IPS-NIHi7 (cell line): ENCODE measurements at regions not wholly inside any gene's neighbourhood (a gene's known extent, or its start where the extent isn't known, plus 50 kb on each side); places are given as distances from the start of the nearest gene placed in this dataset.
A peak's percentile ranks its signal among the peaks of the same experiment; 100 is the strongest.
"Not testable (repeated sequence)": the region's sequence is repeated elsewhere in the genome, so short reads cannot be mapped to it uniquely, and the experiment has no call there.

Experiments used
- DNase-seq: peaks from one replicate; pipeline ENCODE4 v3.0.0; 2012; ENCODE audit warnings: mixed read lengths; ENCODE audit errors: extremely low spot score

DNA sequence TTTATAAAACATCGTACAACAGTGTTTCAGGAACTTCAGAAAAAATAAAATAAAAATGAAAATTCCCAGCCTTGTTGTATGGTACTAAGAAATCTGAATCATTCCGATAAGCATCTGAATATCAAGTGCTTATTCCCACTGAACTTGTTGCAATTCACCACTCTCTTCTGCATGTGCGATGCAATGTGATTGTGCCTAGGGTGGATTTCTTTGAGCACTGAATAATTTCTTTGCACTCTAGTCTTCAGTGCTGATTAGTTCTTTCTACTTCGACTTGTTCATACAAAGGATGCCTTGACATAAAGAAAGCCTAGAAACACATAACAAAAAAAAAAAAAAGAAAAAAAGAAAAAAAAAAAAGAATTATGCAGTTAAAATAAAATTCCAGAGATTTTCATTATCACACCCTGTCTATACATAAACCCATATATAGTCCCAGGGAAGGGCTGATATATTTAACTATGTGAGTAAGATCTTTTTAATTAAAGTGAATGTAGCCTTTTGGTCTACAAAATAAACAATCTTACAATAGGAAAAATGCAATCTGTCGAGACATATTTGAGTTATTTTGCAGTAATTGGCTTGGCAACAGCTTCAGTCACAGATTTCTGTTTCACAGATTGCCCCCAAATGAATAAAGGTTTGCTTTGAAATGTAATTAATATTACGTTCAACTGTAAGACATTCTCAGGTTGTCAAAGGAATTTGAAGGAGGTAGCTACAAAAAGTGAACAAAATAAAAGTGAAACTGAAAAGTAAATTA lies 1118.9 kb upstream of the CELF2 start:
- no peak for DNase-seq

DNA sequence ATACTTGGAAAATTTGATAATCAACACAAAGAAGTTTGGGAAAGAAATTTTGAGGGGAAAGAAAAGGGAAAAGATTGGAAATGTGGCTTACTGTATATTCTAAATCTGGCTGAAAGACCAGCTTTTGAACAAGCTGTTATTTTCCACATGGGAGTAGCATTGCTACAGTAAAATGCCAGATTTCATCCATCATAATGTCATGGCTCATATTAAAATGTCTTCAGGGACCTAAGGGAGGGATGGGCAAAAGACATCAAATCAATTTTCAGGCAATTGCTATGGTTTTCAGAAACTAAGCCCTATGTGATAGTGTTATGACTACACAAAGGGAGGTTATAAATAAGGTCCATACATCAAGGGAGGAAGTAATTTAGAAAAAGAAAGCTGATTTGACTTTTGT lies 1116.9 kb upstream of the CELF2 start:
- DNase-seq = no peak

DNA sequence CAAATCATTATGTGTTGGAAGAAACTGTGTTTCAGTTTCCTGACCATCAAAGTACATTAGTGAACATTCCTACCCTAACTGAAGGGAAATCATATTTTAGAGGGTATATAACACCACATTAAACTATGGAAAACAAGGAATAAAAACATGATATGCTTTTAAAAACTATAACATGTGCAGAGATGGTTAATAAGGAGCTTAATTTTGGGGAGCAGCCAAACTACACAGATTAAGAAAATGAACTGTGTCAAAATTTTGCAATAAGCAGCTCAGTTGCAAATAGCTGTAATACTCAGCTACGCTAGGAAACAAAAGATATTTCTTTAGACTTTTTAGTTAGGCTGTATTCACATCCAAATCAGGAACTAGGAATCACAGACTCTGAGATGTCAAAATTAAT lies 1115.7 kb upstream of the CELF2 start:
- DNase-seq = no peak

DNA sequence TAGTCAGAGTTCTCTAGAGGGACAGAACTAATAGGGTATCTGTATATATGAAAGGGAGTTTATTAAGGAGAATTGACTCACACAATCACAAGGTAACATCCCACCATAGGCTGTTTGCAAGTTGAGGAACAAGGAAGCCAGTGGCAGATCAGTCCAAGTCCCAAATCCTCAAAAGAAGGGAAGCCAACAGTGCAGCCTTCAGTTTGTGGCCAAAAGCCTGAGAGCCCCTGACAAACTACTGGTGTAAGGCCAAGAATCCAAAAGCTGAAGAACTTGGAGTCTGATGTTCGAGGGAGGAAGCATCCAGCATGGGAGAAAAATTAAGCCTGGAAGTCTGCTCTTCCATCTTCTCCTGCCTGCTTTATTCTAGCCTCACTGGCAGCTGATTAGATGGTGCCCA lies 1107.2 kb upstream of the CELF2 start:
- no peak for DNase-seq

DNA sequence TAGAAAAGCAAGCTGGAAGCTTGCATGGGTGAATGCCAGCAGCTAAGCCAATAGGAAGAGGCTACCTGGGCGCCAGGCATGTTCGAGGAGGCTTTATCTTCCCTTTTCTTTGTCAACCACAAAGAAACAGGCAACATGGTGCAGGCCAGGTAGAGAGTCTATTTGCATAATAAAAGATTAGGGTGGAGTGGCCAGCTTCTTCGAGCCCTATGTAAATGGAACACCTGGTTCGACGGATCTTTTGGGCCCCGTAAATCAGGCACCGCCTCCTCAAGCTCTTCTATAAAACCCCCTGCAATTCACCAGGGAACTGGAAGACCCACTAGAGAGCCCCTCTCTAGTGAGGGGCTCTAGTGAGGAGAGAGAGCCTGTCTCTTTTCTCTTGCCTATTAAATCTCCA lies 1106.2 kb upstream of the CELF2 start:
- peak; percentile 26 for DNase-seq

DNA sequence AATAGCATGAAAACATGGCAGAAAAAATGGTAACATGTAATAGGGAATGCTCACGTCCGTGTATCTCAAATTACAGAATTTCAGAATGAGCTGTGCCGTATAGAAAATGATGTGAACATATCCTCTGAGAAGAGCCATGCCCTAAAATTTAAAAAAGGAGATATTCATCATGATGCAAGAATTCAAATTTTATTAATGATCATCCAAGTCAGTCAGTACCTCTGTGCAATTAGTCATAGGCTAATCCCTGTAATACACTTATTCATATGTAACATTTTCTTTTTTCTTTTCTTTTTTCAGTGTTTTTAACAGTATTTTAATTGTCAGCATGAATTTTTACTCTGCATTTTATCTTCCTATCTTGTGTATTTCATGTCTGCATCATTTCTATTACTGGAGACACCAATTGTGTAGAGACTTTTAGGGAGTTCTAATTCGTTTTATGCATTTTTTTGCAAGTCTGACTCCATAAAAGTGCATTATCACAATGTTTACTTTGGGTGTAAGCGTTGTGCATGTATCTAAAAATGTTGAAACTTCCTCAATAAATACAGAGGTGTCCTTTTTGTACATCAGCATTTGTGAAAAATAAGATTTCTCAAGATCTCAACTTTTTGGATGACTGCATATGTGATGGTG lies 1103.7 kb upstream of the CELF2 start:
- no peak for DNase-seq

DNA sequence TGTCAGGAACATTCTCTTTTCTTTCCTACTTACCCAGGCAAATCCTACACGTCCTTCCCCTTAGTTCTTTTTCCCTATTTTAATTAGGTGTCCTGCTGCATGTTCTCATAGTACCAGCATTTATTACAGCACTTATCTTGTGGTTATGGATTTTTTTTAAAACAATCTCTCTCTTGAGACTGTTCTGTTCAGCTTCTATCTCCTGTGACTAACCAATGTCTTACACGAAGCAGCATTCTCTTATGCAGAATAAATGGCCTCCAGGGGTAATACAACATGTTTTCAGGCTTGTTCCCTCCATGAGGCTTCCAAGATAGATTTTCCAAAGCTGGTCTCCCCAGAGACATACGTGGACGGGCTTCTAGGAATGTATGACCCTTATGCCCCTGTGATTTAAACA lies 1096.1 kb upstream of the CELF2 start:
- DNase-seq = no peak

DNA sequence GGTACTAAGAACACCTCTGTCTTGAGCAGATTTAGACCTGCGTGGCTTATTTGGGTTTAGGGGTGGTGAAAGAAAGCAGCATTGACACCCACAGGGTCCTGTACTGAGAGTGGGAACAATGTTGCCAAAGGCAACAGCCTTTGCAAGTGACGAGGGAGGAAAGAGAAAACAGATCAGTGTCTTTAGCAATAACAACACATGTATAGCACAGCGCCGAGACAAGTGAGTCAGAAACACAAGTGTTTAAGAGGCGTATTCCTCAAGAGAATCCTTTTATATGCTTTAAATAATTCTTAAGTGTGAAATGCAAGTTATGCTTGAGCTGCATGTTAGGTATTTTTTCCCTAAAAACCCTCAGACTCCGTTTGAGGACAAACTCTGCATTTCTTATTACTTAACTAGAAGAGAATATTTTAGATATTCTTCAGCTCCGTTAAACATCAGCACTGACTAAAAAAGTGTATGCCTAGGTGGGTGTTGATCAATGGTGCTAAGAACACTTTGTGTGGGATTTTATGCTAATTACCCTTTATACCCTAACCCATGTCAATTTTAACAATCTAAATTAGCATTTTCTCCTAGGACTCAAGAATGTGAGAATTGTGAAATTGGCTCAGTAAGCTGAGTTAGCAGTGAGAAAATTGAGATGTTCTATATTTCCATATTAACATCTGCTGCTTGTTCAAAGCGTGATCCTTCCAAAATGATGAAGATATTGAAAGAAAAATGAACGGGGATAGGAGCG lies 1095.4 kb upstream of the CELF2 start:
- no peak for DNase-seq

DNA sequence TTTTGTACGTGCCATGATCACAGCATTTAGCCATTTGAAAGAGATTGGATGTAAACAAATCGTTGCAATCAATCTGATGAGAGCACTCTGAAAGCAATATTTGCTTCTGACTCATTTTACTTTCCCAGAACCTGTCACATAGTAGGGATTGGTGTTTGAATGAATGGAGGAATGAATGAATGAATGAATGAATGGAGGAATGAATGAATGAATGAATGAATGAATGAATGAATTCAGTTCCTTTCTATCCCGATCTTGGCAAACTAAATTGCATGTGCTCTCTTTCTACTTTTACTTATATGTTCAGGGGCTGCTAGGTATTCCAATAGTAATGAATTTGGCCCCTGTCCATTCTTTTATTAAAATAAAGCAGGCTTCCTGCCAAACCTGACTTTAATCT lies 1091.7 kb upstream of the CELF2 start:
- no peak for DNase-seq

DNA sequence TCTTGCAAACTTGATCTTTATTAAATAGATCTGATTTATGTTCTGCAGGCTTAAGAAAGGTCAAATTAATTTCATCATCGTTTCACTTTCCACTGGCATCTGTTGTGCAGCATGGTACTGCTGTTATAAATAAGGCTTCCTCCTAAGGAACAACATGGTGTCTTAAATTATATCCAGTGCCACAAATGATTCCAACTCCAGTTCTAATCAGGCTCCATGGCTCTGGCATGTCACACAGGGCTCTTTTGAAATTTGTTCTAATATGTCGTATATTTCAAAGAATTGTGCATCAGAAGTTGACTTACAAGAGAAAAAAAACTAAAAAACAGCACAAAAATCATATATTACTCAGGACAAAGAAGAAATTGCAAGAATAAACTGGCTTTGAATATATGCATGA lies 1090.8 kb upstream of the CELF2 start:
- no peak for DNase-seq

DNA sequence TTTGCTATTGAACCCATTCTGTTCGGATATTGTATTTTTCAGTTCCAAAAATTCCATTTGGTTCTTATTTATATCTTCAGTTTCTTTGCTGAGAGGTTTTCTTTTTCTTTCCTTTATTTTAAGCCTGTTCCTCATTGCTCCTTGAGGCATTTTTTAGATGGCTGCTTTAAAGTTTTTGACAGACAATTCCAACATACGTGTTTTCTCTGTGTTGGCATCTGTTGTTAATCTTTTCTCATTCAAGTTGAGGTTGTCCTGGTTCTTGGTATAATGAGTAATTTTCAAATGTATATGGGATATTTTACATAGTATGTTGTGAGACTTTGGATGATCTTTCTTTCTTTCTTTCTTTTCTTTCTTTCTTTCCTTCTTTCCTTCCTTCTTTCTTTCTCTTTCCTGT lies 1078.0 kb upstream of the CELF2 start:
- no peak for DNase-seq

DNA sequence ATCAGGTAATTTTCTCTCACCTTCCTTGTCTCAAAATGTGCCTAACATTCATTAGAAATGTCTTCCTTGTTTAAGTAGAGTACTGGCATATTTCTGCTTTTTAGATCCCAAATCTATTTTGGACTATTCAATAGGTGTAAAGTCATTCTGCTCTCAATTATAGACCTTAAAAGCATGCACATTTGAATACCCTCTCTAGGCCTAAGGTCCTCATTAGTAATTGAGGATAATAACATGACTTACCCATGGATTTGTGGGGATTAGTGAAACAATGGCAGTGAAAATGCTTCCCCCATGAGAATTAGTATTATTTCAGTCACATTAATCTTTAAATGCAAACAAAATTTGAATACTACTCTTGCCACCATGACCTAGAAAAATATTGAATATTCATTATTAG lies 1073.0 kb upstream of the CELF2 start:
- no peak for DNase-seq

DNA sequence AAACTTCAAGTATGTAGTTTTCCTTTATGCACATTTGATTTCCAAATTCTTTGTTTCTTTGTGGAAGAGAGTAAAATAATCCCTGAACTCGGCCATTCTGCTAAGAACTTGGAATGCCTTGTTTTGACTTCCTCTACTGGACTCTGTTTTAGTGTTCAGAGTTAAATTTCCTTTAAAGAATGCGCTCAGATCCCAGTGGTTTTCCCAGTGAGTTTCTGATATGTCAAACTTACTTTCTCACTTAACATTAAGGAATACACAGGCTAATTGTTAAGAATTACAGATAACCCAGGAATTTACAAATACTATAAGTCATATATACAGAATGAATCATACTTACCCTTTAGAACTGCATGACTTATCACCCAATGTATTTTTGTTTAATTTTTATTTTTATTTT lies 1067.6 kb upstream of the CELF2 start:
- no peak for DNase-seq

DNA sequence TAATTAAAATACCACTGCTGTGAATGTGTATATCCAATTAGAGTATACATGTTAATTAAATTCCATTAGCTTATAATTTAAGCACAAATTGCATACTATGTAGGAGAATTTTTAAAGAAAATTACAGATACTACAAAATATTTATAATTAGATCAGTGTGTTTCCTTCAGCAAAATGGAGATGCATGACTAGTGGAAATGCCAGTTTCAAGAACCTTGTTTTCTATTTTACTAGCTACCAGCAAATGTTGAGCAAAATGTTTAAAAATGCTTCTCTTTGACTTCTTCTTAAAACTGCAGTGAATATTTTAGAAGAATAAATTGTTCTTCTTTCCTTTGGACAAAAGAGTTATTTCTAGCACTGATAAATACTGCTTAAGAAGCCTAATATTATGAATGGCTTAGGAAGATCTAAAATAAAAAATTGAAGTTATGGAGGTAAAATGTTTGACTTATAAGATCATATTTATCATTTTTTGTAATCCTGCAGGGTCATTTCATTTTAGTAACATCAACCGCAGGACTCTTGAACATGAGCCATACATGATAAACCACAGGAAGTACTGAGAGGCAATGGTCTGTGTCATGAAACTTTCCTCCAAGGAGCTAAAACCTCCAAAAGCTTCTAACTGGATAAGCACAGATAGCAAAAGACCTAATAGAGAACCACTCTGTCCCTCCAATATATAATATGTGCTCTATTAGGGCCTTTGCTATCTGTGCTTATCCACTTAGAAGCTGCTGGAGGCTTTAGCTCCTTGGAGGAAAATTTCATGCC lies 1066.0 kb upstream of the CELF2 start:
- no peak for DNase-seq

DNA sequence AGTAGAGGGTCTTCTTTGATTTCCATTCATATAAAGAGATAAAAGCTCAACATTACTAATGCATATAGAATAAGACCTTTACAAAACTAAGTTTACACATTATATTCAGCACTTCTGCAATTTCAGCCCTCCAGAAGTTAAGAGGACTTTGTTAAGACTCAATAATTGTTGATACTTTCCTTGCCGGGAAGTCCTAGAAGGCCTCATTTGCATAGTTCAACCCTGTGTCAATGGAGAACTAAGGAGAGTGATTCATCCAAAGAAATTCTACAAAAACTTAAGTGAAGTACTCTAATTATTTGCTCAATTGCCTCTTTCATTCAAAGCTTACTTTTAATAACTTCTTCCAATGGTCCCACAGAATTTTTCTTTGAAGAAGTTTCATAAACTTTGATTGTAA lies 1060.3 kb upstream of the CELF2 start:
- DNase-seq = no peak

DNA sequence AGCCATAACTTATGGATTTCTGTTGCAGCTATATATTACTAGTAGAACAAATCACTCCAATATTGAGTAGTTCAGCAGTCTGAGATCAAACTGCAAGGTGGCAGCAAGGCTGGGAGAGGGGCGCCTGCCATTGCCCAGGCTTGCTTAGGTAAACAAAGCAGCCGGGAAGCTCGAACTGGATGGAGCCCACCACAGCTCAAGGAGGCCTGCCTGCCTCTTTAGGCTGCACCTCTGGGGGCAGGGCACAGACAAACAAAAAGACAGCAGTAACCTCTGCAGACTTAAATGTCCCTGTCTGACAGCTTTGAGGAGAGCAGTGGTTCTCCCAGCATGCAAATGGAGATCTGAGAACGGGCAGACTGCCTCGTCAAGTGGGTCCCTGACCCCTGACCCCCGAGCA lies 1059.8 kb upstream of the CELF2 start:
- not testable (repeated sequence) for DNase-seq

DNA sequence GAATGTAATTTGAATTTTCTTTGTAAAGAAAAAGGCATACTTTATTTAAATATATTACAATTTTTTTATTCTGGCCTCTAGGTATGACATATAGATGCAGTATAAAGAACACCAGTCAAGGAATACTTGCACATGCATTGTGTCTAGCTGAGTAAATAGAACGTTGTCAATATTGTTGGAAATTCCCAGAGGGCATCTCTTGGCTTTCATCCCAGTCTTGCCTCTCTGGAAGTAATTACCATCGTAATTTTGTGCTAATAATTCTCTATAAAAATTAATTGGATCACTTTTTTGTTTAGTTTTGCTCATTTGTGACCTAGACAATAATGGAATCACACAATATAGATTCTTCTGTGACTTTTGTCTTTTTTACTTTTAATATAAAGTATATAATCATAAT lies 1052.3 kb upstream of the CELF2 start:
- DNase-seq = no peak

DNA sequence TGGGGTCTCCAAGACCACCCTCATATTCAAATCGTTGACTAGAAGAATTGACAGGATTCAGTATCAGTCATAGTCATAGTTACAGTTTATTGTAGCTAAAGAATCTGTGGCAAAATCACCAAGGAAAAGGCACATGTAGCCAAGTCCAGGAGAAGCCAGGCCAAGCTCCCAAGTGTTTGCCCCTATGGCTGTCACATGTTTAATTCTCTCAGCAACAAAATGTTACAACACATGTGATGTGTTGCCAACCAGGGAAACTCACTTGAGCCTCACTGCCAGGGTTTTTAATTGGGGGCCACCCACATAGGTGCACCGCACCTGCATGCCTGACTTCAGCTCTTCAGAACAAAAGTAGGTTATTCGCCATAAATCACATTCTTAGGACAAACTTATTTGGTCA lies 1030.9 kb upstream of the CELF2 start:
- DNase-seq = no peak

DNA sequence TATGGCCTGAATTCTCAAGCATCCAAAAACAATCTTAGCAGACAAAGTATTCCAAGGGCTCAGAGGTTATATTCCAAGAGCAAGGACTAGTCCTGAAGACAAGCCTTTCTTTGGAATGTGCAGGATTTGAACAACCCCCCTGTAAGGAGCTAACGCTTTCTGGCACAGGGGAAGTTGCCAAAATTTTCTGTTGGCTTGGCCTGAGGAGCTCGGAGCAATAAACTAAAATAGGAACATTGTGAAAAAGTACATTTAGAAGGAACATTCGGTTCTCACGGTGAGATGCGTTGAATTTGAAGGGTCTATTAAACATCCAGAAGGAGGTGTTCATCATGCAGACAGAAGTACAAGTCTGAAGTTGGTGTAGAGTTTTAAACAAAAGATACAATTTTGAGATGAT lies 1030.5 kb upstream of the CELF2 start:
- DNase-seq = no peak

DNA sequence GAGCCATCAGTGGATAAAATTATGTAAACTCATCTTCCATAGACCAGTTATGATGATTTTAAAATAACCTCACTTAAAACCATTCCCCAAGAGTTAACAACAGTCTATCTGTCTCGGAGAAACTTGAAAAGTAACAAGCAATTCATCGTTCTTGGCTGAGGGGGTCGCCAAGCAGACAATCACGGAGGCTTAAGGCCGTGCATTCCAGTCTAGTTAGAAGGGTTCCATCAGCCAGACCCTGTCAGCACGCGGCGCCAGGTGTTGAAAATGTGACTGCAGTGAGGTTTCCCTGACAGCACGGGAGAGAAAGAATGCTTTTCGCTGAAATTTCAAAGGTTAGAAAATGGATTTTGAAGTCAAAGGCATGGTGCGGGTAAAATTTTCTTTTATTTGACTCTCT lies 1025.0 kb upstream of the CELF2 start:
- DNase-seq = peak; percentile 22

DNA sequence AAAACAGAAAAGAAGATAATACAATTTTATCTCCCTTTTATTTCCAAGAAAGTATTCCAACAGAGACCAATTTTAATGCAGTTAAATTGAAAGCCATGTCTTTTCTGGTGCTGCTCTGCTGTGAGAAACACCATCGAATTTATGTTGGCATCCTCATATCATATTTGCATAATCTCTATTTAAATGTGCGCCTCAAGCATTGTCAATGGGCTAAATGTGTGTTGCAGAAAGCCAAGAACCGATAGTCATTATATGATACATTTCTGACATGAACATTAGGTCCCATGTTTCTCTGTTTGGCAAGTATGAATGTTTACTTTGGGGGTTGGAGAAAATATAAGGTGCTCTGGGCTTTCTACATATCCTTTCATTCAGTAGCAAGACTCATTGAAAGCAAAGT lies 1023.5 kb upstream of the CELF2 start:
- DNase-seq = no peak

DNA sequence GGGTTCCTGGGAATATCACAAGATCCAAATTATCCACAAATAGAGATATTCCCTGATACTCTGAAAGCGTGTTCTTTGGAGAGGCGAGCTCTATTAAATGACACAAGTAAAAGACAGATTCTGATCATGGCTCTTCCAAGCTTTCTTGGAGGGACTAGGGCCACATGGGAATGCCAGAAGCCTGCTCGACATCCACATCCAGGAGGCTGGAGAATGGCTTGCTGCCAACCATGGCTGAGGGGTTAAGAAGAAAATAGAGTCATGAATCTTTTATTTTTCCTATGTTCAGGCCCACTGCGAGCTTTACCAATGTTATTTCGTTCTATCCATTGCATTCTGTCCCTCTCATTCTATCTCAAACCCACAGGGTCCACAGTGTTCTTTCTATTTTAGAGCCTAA lies 1018.0 kb upstream of the CELF2 start:
- no peak for DNase-seq
